ENCODE measurements at regions not wholly inside any gene's neighbourhood (a gene's known extent, or its start where the extent isn't known, plus 50 kb on each side); places are given as distances from the start of the nearest gene placed in this dataset.

DNA sequence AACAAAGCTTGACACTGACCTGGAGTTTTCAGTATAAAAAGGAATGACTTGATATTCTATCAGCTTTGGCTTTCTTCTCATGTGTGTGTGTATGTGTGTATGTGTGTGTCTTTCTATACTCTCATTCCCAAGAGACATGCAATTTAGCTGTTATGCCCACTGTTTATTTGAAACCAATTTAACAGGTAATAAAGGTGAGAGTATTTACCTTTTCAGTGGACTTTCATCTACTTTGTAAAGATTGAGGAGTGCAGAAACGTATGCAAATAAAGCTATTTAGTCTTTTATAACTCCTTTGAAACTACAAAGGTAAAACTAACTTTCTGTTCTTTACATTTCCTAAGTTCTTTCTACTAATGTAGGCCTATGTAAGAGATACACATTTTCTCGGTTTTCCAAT lies 103.5 kb upstream of the HS3ST5 start:
- no peak for DNase-seq (ENCODE audit: low spot score)
- in situ Hi-C loops (cut with MboI; ENCODE audit: low pct_unique_long_range_greater_than_20kb, low sequenced_read_pairs, unreplicated experiment), result no loop called here
- TF ChIP-seq, protein P1, sequence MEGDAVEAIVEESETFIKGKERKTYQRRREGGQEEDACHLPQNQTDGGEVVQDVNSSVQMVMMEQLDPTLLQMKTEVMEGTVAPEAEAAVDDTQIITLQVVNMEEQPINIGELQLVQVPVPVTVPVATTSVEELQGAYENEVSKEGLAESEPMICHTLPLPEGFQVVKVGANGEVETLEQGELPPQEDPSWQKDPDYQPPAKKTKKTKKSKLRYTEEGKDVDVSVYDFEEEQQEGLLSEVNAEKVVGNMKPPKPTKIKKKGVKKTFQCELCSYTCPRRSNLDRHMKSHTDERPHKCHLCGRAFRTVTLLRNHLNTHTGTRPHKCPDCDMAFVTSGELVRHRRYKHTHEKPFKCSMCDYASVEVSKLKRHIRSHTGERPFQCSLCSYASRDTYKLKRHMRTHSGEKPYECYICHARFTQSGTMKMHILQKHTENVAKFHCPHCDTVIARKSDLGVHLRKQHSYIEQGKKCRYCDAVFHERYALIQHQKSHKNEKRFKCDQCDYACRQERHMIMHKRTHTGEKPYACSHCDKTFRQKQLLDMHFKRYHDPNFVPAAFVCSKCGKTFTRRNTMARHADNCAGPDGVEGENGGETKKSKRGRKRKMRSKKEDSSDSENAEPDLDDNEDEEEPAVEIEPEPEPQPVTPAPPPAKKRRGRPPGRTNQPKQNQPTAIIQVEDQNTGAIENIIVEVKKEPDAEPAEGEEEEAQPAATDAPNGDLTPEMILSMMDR (IDR thresholded peaks at IDR 0.05; ENCODE audit: extremely low read depth, insufficient read depth, missing control alignments), result no peak

DNA sequence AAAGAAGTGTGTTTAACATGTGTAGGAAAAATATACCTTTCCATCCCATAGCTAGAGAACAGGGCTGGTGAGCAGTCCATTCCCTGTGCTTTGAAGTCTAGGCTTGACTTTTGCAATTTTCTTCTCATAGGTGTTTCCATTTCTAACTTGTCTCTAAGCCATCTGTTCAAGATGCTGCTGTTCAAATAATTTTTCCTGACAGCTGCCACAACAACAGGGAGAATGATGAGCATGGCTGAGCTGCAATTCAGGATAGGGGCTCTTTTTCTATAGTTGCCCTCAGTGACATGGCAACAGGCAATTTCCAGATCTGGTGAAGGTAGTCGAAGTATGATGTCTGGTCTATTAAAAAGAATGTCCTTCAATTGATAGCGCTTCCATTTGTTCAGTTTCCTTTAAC lies 103.0 kb upstream of the HS3ST5 start:
- TF ChIP-seq, protein P1 (IDR thresholded peaks at IDR 0.05; ENCODE audit: extremely low read depth, insufficient read depth, missing control alignments), result no peak
- in situ Hi-C loops (cut with MboI; ENCODE audit: low pct_unique_long_range_greater_than_20kb, low sequenced_read_pairs, unreplicated experiment), result no loop called here
- no peak for DNase-seq (ENCODE audit: low spot score)

DNA sequence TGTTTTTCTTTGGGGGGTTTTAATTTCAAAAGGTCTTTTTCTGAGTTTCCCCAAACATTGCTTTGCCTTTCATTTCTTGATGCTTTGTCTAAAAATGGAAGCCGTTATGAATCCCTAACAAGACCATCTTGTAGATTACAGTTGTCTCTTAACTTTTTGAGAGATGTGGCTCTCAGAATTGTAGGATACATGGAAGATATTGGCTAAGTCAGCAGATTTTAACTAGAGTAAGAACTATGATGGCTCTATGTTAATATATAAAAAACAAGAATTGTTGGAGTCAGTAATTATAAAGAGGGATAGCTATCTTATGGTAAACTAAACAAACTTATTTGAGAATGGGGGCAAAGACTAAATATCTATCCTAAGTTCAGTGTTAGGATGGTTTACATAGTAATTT lies 96.6 kb upstream of the HS3ST5 start:
- TF ChIP-seq, protein P1 (IDR thresholded peaks at IDR 0.05; ENCODE audit: extremely low read depth, insufficient read depth, missing control alignments), result no peak
- in situ Hi-C loops (cut with MboI; ENCODE audit: low pct_unique_long_range_greater_than_20kb, low sequenced_read_pairs, unreplicated experiment), result no loop called here
- DNase-seq (ENCODE audit: low spot score), result no peak

DNA sequence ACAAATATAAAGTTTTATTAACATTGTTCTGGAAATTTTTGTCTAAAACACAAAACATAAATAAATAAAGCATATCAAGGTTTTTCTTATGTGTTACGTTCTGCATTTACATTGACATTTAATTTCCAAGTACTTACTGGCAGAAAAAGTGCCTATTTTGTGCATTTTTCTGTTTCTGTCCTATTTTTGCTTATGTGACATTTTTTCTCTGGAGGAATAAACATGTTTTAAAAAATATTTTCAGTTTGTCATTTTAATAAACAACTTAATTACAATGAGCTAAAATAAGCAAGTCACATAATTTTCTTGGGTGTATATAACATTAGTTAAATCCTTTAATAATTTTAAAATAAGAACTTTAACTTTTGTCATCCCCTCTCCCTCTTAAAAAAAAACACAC lies 94.4 kb upstream of the HS3ST5 start:
- no peak for DNase-seq (ENCODE audit: low spot score)
- in situ Hi-C loops (cut with MboI; ENCODE audit: low pct_unique_long_range_greater_than_20kb, low sequenced_read_pairs, unreplicated experiment), result no loop called here
- TF ChIP-seq, protein P1 (IDR thresholded peaks at IDR 0.05; ENCODE audit: extremely low read depth, insufficient read depth, missing control alignments), result no peak

DNA sequence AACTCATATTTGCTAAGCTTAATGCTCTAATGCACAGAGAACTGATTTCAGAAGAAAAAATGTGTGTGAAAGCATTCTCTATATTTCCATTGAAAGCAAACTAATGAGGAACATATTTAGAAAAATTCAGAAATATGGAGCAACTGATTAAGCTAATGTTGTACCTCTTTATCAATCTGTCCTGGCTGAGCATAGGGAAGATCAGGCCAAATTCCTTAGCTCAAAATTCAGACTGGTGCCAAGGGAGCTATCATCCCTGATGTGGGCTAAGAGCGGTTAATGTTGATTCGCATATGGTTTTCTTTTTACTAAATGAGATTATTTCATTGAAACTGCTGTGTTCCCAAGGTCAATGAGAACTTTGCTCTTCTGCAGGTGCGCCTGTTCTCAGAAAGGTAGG lies 93.9 kb upstream of the HS3ST5 start:
- in situ Hi-C loops (cut with MboI; ENCODE audit: low pct_unique_long_range_greater_than_20kb, low sequenced_read_pairs, unreplicated experiment), result no loop called here
- TF ChIP-seq, protein P1 (IDR thresholded peaks at IDR 0.05; ENCODE audit: extremely low read depth, insufficient read depth, missing control alignments), result no peak
- no peak for DNase-seq (ENCODE audit: low spot score)

DNA sequence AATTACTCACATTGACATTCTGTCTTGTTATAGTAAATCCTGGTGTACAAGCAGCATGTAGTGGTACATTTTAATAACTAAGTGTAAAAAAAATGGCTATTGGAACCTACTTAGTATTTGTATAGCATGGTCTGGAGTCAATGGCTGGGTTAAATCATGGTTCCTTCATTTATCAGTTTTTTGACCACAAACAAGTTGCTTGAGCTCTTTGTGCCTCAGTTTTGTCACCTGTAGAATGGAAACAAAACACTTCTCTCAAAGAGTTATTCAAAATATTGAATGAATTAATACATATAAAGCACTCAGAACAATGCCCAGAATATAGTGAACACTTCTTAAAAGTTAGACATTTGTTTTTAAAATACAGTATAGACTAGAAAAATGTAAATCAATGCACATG lies 93.2 kb upstream of the HS3ST5 start:
- no peak for DNase-seq (ENCODE audit: low spot score)
- in situ Hi-C loops (cut with MboI; ENCODE audit: low pct_unique_long_range_greater_than_20kb, low sequenced_read_pairs, unreplicated experiment), result no loop called here

More for the DNA sequence above, 93.2 kb upstream of the HS3ST5 start:
- TF ChIP-seq, protein P1 (IDR thresholded peaks at IDR 0.05; ENCODE audit: extremely low read depth, insufficient read depth, missing control alignments), result no peak

All from GM13977 (cell line).